K562 (cell line): ENCODE measurements at regions not wholly inside any gene's neighbourhood (a gene's known extent, or its start where the extent isn't known, plus 50 kb on each side); places are given as distances from the start of the nearest gene placed in this dataset.

Source experiments
- ASH1L ChIP-seq: fragments of 450-650 bp; IDR thresholded peaks from 2 replicates; pipeline ENCODE4 v1.6.1; 2018; ENCODE audit warnings: borderline replicate concordance, mild to moderate bottlenecking, low read depth; ENCODE audit not compliant: partially characterized antibody
- CBX2 ChIP-seq: fragments of 200-600 bp; sonication (generic); IDR thresholded peaks from one replicate; pipeline ENCODE4 v1.6.1; 2012; ENCODE audit warnings: mild to moderate bottlenecking, low read length, inconsistent platforms; ENCODE audit not compliant: insufficient read depth, poor library complexity, severe bottlenecking
- CCAR2 ChIP-seq: fragments of 200-400 bp; formaldehyde crosslinking; IDR thresholded peaks from 2 replicates; pipeline ENCODE4 v1.6.1; 2017; ENCODE audit warnings: mild to moderate bottlenecking, low read depth, low read length
- CREB5 ChIP-seq: fragments of 250-450 bp; sonication (Bioruptor Pico); IDR thresholded peaks from 2 replicates; pipeline ENCODE4 v1.5.0; 2020; ENCODE audit warnings: mild to moderate bottlenecking
- CREM ChIP-seq: IDR thresholded peaks from 2 replicates; pipeline ENCODE4 v1.6.1; 2014; ENCODE audit warnings: antibody characterized with exemption, low read depth
- GABPA ChIP-seq: fragments of 200-800 bp; sonication (Bioruptor generic); conservative IDR thresholded peaks from 2 replicates; pipeline ENCODE4 v1.6.1; 2016; ENCODE audit warnings: low read depth, missing genetic modification characterization, missing compliant biosample characterization
- GATA2 ChIP-seq: sonication (generic); formaldehyde crosslinking; IDR thresholded peaks from 2 replicates; pipeline ENCODE4 v1.4.0; 2020; ENCODE audit warnings: mild to moderate bottlenecking, missing genetic modification reagents
- HMG20A ChIP-seq: fragments of 450-650 bp; formaldehyde crosslinking; conservative IDR thresholded peaks from 2 replicates; pipeline ENCODE4 v1.4.0; 2020; ENCODE audit warnings: mild to moderate bottlenecking, mixed read lengths
- HNRNPUL1 ChIP-seq: fragments of 200-400 bp; formaldehyde crosslinking; IDR thresholded peaks from 2 replicates; pipeline ENCODE4 v1.6.1; 2017; ENCODE audit warnings: low read length
- KAT7 ChIP-seq: sonication (generic); formaldehyde crosslinking; IDR thresholded peaks from 2 replicates; pipeline ENCODE4 v1.8.0; 2022; ENCODE audit warnings: missing genetic modification reagents, mild to moderate bottlenecking, borderline replicate concordance
- KDM5B ChIP-seq: fragments of 200-600 bp; sonication (generic); IDR thresholded peaks from 2 replicates; pipeline ENCODE4 v1.6.1; 2012; ENCODE audit warnings: low read depth, mild to moderate bottlenecking, moderate library complexity, low read length, control low read depth, inconsistent platforms; ENCODE audit not compliant: insufficient replicate concordance
- KLF16 ChIP-seq: IDR thresholded peaks from 2 replicates; pipeline ENCODE4 v1.6.1; 2016; ENCODE audit warnings: antibody characterized with exemption
- LCOR ChIP-seq: sonication (generic); formaldehyde crosslinking; IDR thresholded peaks from 2 replicates; pipeline ENCODE4 v1.8.0; 2022; ENCODE audit warnings: mild to moderate bottlenecking, missing genetic modification reagents
- MAZ ChIP-seq, 2 experiments: fragments of 450-650 bp in 1 of 2; sonication (generic) in 1 of 2; formaldehyde crosslinking; IDR thresholded peaks in 1 of 2; conservative IDR thresholded peaks in 1 of 2; 2 replicates each; pipeline versions ENCODE4 v1.4.0 to v1.5.0; 2020; ENCODE audit warnings: mild to moderate bottlenecking in 1 of 2, missing genetic modification reagents in 1 of 2
- NFATC3 ChIP-seq: fragments of 450-650 bp; IDR thresholded peaks from 2 replicates; pipeline ENCODE4 v1.6.1; 2017; ENCODE audit warnings: mild to moderate bottlenecking
- NFE2 ChIP-seq: IDR thresholded peaks from 2 replicates; pipeline ENCODE4 v1.6.1; 2014; ENCODE audit warnings: antibody characterized with exemption, low read depth
- TAF1 ChIP-seq: IDR thresholded peaks from 2 replicates; pipeline ENCODE4 v1.6.1; 2011; ENCODE audit warnings: mild to moderate bottlenecking, low read length, moderate library complexity; ENCODE audit not compliant: insufficient read depth, control insufficient read depth, severe bottlenecking; ENCODE audit errors: extremely low read depth
- TAL1 ChIP-seq: fragments of 450-650 bp; IDR thresholded peaks from 2 replicates; pipeline ENCODE4 v1.6.1; 2016; ENCODE audit warnings: mild to moderate bottlenecking
- TCF3 ChIP-seq: sonication (generic); formaldehyde crosslinking; IDR thresholded peaks from 2 replicates; pipeline ENCODE4 v1.4.0; 2020; ENCODE audit warnings: mild to moderate bottlenecking, missing genetic modification reagents
- ZBTB43 ChIP-seq: sonication (generic); formaldehyde crosslinking; IDR thresholded peaks from 2 replicates; pipeline ENCODE4 v1.8.0; 2023; ENCODE audit warnings: mild to moderate bottlenecking, missing genetic modification reagents
- ZC3H4 ChIP-seq: sonication (generic); formaldehyde crosslinking; IDR thresholded peaks from 2 replicates; pipeline ENCODE4 v1.9.0; 2021; ENCODE audit warnings: missing genetic modification reagents, borderline replicate concordance
- ZNF347 ChIP-seq: fragments of 450-650 bp; formaldehyde crosslinking; IDR thresholded peaks from 2 replicates; pipeline ENCODE4 v1.4.0; 2020; ENCODE audit warnings: low read depth, mild to moderate bottlenecking, moderate library complexity
- ZNF699 ChIP-seq: fragments of 250-450 bp; sonication (Bioruptor Pico); IDR thresholded peaks from 2 replicates; pipeline ENCODE4 v1.8.0; 2021; ENCODE audit warnings: mild to moderate bottlenecking, moderate library complexity; ENCODE audit not compliant: insufficient replicate concordance

- TF ChIP-seq HNRNPUL1 (no peak), TAF1 (no peak), CCAR2 (no peak), CREM (no peak), GABPA (tag) (no peak), ZNF699 (CRISPR knock-in tag) (no peak), ZC3H4 (no peak), CBX2 (no peak), TCF3 (peak; percentile 68), ZBTB43 (no peak), NFE2 (no peak), ASH1L (no peak), KLF16 (0 out of 2 replicates have a peak, but pooled peaks have one; percentile 24), LCOR (CRISPR knock-in tag) (peak; percentile 34; the same call in 1 of the 2 replicates), KDM5B (no peak), KAT7 (no peak), GATA2 (CRISPR knock-in tag) (peak; percentile 41; the same call in 1 of the 2 replicates), HMG20A (no peak), NFATC3 (no peak), TAL1 (peak; percentile 35; the same call in 1 of the 2 replicates), MAZ (CRISPR knock-in tag; conservative IDR thresholded peaks at IDR 0.05 in 1 of 2, IDR thresholded peaks at IDR 0.05 in 1 of 2) (no peak), CREB5 (CRISPR knock-in tag) (no peak), ZNF347 (CRISPR knock-in tag) (no peak)
Measured at GRCh38 chr5:74464512-74465209, 175.9 kb downstream of the ENC1 start (continued).
